ENCODE measurements at regions not wholly inside any gene's neighbourhood (a gene's known extent, or its start where the extent isn't known, plus 50 kb on each side); places are given as distances from the start of the nearest gene placed in this dataset.

DNA sequence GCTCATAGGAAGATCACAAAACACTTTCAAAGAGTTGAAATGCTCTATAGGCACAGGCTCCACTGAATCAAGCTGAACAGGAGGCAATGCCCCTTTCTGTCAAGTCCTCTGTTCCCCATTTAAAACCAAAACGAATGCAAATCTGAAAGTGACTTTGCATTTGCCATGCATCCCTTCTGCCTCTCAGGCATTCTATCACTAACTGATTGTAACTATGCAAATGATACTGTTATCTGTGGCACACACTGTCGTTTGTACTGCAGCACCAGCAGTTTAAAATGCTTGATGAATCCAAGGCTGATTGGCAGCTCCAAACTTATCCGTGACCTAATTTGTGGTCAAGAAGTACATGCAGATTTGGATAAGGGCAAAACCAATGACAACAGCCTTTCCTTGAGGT lies 1067.5 kb upstream of the MAP3K7 start:
- TF ChIP-seq, protein P1, sequence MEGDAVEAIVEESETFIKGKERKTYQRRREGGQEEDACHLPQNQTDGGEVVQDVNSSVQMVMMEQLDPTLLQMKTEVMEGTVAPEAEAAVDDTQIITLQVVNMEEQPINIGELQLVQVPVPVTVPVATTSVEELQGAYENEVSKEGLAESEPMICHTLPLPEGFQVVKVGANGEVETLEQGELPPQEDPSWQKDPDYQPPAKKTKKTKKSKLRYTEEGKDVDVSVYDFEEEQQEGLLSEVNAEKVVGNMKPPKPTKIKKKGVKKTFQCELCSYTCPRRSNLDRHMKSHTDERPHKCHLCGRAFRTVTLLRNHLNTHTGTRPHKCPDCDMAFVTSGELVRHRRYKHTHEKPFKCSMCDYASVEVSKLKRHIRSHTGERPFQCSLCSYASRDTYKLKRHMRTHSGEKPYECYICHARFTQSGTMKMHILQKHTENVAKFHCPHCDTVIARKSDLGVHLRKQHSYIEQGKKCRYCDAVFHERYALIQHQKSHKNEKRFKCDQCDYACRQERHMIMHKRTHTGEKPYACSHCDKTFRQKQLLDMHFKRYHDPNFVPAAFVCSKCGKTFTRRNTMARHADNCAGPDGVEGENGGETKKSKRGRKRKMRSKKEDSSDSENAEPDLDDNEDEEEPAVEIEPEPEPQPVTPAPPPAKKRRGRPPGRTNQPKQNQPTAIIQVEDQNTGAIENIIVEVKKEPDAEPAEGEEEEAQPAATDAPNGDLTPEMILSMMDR (conservative IDR thresholded peaks at IDR 0.05; ENCODE audit: low read depth, low read length), result no peak
- TF ChIP-seq EZH2phosphoT487 (IDR thresholded peaks at IDR 0.05; ENCODE audit: borderline replicate concordance, low read length), result no peak

Measured in PC-3 (cell line).